ENCODE measurements at regions not wholly inside any gene's neighbourhood (a gene's known extent, or its start where the extent isn't known, plus 50 kb on each side); places are given as distances from the start of the nearest gene placed in this dataset.

- DNase-seq (ENCODE audit: low read depth in 1 of 2, low spot score in 2 of 2) (no peak), FAIRE-seq (no peak)
- no peak overlapping the region for H3K14ac ChIP-seq (ENCODE audit: insufficient read length)
- 81% methylated on average over 3 of the region's 3 CpGs; no CpG with 5 or more reads in 1 of the 2 experiments for WGBS, 2 experiments (ENCODE audit: extremely low coverage in 1 of 2, insufficient coverage in 1 of 2, insufficient read length in 1 of 2, insufficient replicate concordance in 2 of 2, low coverage in 1 of 2, low lambda C conversion rate in 2 of 2, missing lambda C conversion rate in 1 of 2)
- H2BK5ac ChIP-seq (ENCODE audit: low read depth, low read length) = no peak overlapping the region
- H4K8ac ChIP-seq (ENCODE audit: extremely low read depth, insufficient read depth, low read length) = no peak overlapping the region
- H3K18ac ChIP-seq (ENCODE audit: extremely low read depth, low read length) = no peak overlapping the region
- no peak overlapping the region for H3K56ac ChIP-seq (replicated peaks; ENCODE audit: insufficient read length, low read depth, low read length)
- no peak overlapping the region for H3K23ac ChIP-seq (ENCODE audit: insufficient read length)
- H3K4me3 ChIP-seq (ENCODE audit: extremely low read depth in 1 of 4, insufficient read depth in 2 of 4, low read depth in 3 of 4, low read length in 4 of 4) = no peak overlapping the region
- H3K27ac ChIP-seq (ENCODE audit: low read depth, low read length) = no peak overlapping the region
- H3K27me3 ChIP-seq (replicated peaks in 1 of 4; ENCODE audit: control insufficient read depth in 3 of 4, extremely low read depth in 1 of 4, insufficient read depth in 3 of 4, low read length in 3 of 4) = no peaks in the 10 kb centered on the region
- H4K20me1 ChIP-seq (replicated peaks in 1 of 2; ENCODE audit: control insufficient read depth in 1 of 2, insufficient read depth in 2 of 2, low read length in 2 of 2) = no peaks in the 10 kb centered on the region
- no peak overlapping the region for H4K91ac ChIP-seq (replicated peaks; ENCODE audit: insufficient read length, low read length)
- no peak overlapping the region for H2AK5ac ChIP-seq (ENCODE audit: low read depth, low read length)
- H2BK120ac ChIP-seq (replicated peaks; ENCODE audit: low read depth, low read length) = no peak overlapping the region
- no peaks in the 10 kb centered on the region for H3K79me1 ChIP-seq (ENCODE audit: low read depth, low read length)
- H2BK20ac ChIP-seq (ENCODE audit: low read length) = no peak overlapping the region
- H3K23me2 ChIP-seq (ENCODE audit: low read depth, low read length) = no peaks in the 10 kb centered on the region
- H2BK15ac ChIP-seq (ENCODE audit: low read length) = no peak overlapping the region
- POLR2A ChIA-PET (ENCODE audit: partially characterized antibody) = no interaction called here
- TF ChIP-seq CHD1 (IDR thresholded peaks at IDR 0.05; ENCODE audit: low read depth, low read length) = no peak
- no peak for TF ChIP-seq TEAD4 (IDR thresholded peaks at IDR 0.05; ENCODE audit: low read depth, low read length)
- no peak for TF ChIP-seq SP4 (IDR thresholded peaks at IDR 0.05; ENCODE audit: low read length)
- no peak for TF ChIP-seq JUN (IDR thresholded peaks at IDR 0.05; ENCODE audit: low read depth, low read length)
- H2AFZ ChIP-seq (ENCODE audit: low read length) = no peak overlapping the region
- CTCF ChIA-PET (ENCODE audit: partially characterized antibody) = interaction anchor here (0.5 kb wide), 1 partner anchor 233 kb away, joined by 3 read pairs; no protein-coding TSS in a partner anchor
- H3K4me1 ChIP-seq (replicated peaks in 1 of 4; ENCODE audit: control insufficient read depth in 3 of 4, insufficient read depth in 4 of 4, low read length in 3 of 4) = no peaks in the 10 kb centered on the region; a peak in 1 of 7 replicates
- no peak overlapping the region for H4K5ac ChIP-seq (ENCODE audit: insufficient read length, low read depth, low read length)
- no peaks in the 10 kb centered on the region for H3K79me2 ChIP-seq (ENCODE audit: control insufficient read depth in 1 of 2, insufficient read depth in 2 of 2, low read length in 2 of 2)
- no peak overlapping the region for H3K9ac ChIP-seq (replicated peaks in 1 of 4; ENCODE audit: extremely low read depth in 1 of 4, low read depth in 3 of 4, low read length in 3 of 4)
- no peak overlapping the region for H3K4ac ChIP-seq (replicated peaks; ENCODE audit: insufficient read length, low read depth, low read length)
- no peaks in the 10 kb centered on the region for H3K9me3 ChIP-seq (ENCODE audit: insufficient read depth in 2 of 2, low read depth in 1 of 2, low read length in 1 of 2)
- H3K4me2 ChIP-seq (ENCODE audit: insufficient read depth in 1 of 2, low read depth in 2 of 2, low read length in 2 of 2) = no peak overlapping the region
- no peak overlapping the region for H2BK12ac ChIP-seq (ENCODE audit: low read depth, low read length)
- no peaks in the 10 kb centered on the region for H3K36me3 ChIP-seq (ENCODE audit: control insufficient read depth in 2 of 4, insufficient read depth in 4 of 4, low read length in 3 of 4)
Observed at GRCh38 chr9:84586662-84587061, 82.9 kb upstream of the NTRK2 start.

Measured in H1 (cell line).